ENCODE measurements at regions not wholly inside any gene's neighbourhood (a gene's known extent, or its start where the extent isn't known, plus 50 kb on each side); places are given as distances from the start of the nearest gene placed in this dataset.

DNA sequence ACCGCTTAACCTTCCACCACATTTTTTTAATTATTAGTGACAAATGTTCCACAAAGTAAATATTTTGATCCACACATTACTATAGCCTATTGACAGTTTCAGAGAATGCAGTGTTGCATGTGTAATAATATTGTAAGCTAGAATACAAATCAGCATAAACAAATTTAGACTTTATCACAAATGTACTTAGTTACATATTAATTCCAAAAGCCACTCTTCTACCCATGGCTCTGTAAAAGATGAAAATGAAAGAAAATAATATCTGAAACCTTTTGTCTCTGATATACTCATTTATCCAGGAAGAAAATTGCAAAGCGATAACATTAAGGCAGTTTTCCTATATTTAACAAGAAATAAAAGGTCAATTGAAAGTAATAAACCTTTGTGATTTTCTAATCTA is 954.0 kb upstream of the MAN1A1 start:
- Histone ChIP-seq H3K23me2 (ENCODE audit: insufficient read length, low read depth, low read length, poor library complexity, severe bottlenecking) (no peaks in the 10 kb centered on the region), H3K27ac (ENCODE audit: insufficient read length, low read depth, low read length) (no peak overlapping the region), H2BK20ac (ENCODE audit: low read depth, low read length, poor library complexity, severe bottlenecking) (no peak overlapping the region), H3K18ac (ENCODE audit: insufficient read length, low read depth, low read length) (no peak overlapping the region), H2BK15ac (ENCODE audit: low read depth, low read length) (no peak overlapping the region), H3K27me3 (ENCODE audit: insufficient read depth, low read length) (no peaks in the 10 kb centered on the region), H2BK120ac (ENCODE audit: low read depth, low read length, poor library complexity, severe bottlenecking) (no peak overlapping the region), H4K5ac (ENCODE audit: insufficient read length, low read depth, low read length) (no peak overlapping the region), H2BK12ac (ENCODE audit: insufficient read length, low read depth, low read length) (no peak overlapping the region), H3K4ac (ENCODE audit: low read depth, low read length) (no peak overlapping the region), H3K56ac (ENCODE audit: insufficient read length, low read depth, low read length) (no peak overlapping the region), H4K91ac (ENCODE audit: insufficient read length, low read depth, low read length) (no peak overlapping the region), H4K8ac (replicated peaks; ENCODE audit: insufficient read length, low read depth, low read length) (no peak overlapping the region), H3K4me2 (ENCODE audit: insufficient read depth, insufficient read length, low read length) (no peak overlapping the region), H2AK5ac (ENCODE audit: insufficient read length, low read length) (no peak overlapping the region), H3K14ac (ENCODE audit: insufficient read depth, low read length) (no peak overlapping the region), H2BK5ac (ENCODE audit: insufficient read length, low read length) (no peak overlapping the region), H3K4me1 (ENCODE audit: insufficient read depth, low read length) (no peaks in the 10 kb centered on the region), H3K79me2 (ENCODE audit: insufficient read depth, low read length) (no peaks in the 10 kb centered on the region), H3K9me3 (ENCODE audit: control insufficient read depth, low read depth, low read length) (no peaks in the 10 kb centered on the region), H3K79me1 (ENCODE audit: insufficient read depth, low read depth, low read length, poor library complexity, severe bottlenecking) (no peaks in the 10 kb centered on the region), H4K20me1 (ENCODE audit: control insufficient read depth, insufficient read depth, insufficient read length) (no peaks in the 10 kb centered on the region), H2AFZ (ENCODE audit: low read length) (no peak overlapping the region), H3K23ac (ENCODE audit: insufficient read length, low read depth, low read length) (no peak overlapping the region), H3K9ac (ENCODE audit: extremely low read depth, insufficient read length, low read length) (no peak overlapping the region), H3T11ph (ENCODE audit: low read length) (no peak overlapping the region)
- Mint-ChIP-seq H3K4me3 (no peak overlapping the region), H3K27me3 (ENCODE audit: low read depth) (no peaks in the 10 kb centered on the region), H3K36me3 (ENCODE audit: insufficient read depth in 1 of 3, low read depth in 3 of 3) (no peaks in the 10 kb centered on the region), H3K9me3 (no peaks in the 10 kb centered on the region), H3K27ac (no peak overlapping the region), H3K4me1 (peaks cover 0 to 5% of the 10 kb centered on the region in 2 experiments; a peak in 2 of 4 replicates)
- no CpG with 5 or more reads among the region's 2 CpGs for WGBS (ENCODE audit: extremely low coverage, insufficient read length, low lambda C conversion rate)
- no peak for TF ChIP-seq CTCF (conservative IDR thresholded peaks at IDR 0.05)
- no peak for DNase-seq

Measured in H9 (cell line).